ENCODE measurements at regions not wholly inside any gene's neighbourhood (a gene's known extent, or its start where the extent isn't known, plus 50 kb on each side); places are given as distances from the start of the nearest gene placed in this dataset.

DNA sequence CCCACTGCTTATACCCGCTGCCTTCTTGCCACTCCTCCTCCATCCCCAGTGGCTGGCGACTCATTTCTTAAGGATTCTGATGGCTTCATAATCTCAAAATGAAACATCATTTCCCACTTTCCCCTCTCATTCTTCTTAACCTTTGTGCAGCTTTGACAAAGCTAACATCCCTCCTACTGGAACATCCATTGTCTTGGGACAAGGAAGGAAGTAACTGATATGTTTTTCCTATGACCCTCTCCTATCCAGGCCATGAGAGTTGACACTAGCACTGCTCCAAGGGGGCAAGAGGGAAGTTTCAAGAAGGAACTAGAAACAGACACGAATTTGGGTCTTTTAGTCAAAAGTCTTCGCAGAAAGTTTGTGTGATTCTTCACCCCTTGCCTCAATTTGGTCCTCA lies 71.7 kb upstream of the SNX2 start:
- intact Hi-C loops (cut with DNase I; ENCODE audit: low total_unique reads), result loop anchor here (5.0 to 10.0 kb wide), 2 partner anchors 144 to 912 kb away; partner anchors contain the start of gene SNX24
- H3K4me3 ChIP-seq (ENCODE audit: low read depth, poor library complexity, severe bottlenecking), result no peak overlapping the region
- DNase-seq (ENCODE audit: low spot score in 2 of 2), result no peak
- WGBS, 2 donors, result 83 to 88% methylated on average over 4 of the region's 4 CpGs
- no peak for TF ChIP-seq POLR2A (IDR thresholded peaks at IDR 0.05)
- no peak for TF ChIP-seq CTCF (IDR thresholded peaks at IDR 0.05)

- no peak for DNase-seq (ENCODE audit: low spot score in 2 of 2)
- 73 to 74% methylated on average over 4 of the region's 4 CpGs for WGBS, 2 donors
- intact Hi-C loops (cut with DNase I; ENCODE audit: low total_unique reads), result loop anchor here (5.0 to 10.0 kb wide), 2 partner anchors 143 to 910 kb away; partner anchors contain the start of gene SNX24
- no peak overlapping the region for H3K4me3 ChIP-seq (ENCODE audit: low read depth, poor library complexity, severe bottlenecking)
- no peak for TF ChIP-seq CTCF (IDR thresholded peaks at IDR 0.05)
- no peak for TF ChIP-seq POLR2A (IDR thresholded peaks at IDR 0.05)
These were observed 70.4 kb upstream of the SNX2 start for GRCh38 chr5:122704247-122705036.

- H3K4me3 ChIP-seq (ENCODE audit: low read depth, poor library complexity, severe bottlenecking), result no peak overlapping the region
- intact Hi-C loops (cut with DNase I; ENCODE audit: low total_unique reads), result loop anchor here (10.0 kb wide), 1 partner anchor 909 kb away; no protein-coding TSS in a partner anchor
- 72 to 79% methylated on average over 1 of the region's 1 CpG for WGBS, 2 donors
- TF ChIP-seq CTCF (IDR thresholded peaks at IDR 0.05) (no peak), POLR2A (IDR thresholded peaks at IDR 0.05) (no peak)
- DNase-seq (ENCODE audit: low spot score in 2 of 2), result no peak
These were observed 69.0 kb upstream of the SNX2 start for GRCh38 chr5:122705851-122706250.

DNA sequence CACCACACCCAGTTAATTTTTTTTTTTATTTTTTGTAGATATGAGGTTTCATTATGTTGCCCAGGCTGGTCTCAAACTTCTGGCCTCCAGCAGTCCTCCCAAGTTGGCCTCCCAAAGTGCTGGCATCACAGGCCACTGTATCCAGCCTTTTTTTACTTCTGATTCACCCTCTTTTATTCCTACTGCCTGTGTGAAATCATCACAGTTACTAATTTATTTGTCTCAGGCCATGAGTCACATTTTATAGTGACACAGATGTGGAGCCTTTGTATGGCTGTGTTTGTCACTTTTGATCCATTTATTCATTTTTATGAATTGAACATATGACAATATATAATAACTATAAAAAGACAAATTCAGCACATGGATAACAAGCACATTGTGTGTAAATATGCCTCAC lies 67.1 kb upstream of the SNX2 start:
- intact Hi-C loops (cut with DNase I; ENCODE audit: low total_unique reads), result loop anchor here (10.0 kb wide), 1 partner anchor 907 kb away; no protein-coding TSS in a partner anchor
- TF ChIP-seq POLR2A (IDR thresholded peaks at IDR 0.05) (no peak), CTCF (IDR thresholded peaks at IDR 0.05) (no peak)
- DNase-seq (ENCODE audit: low spot score in 2 of 2), result no peak
- H3K4me3 ChIP-seq (ENCODE audit: low read depth, poor library complexity, severe bottlenecking), result no peak overlapping the region

- TF ChIP-seq CTCF (IDR thresholded peaks at IDR 0.05) (no peak), POLR2A (IDR thresholded peaks at IDR 0.05) (no peak)
- no peak overlapping the region for H3K4me3 ChIP-seq (ENCODE audit: low read depth, poor library complexity, severe bottlenecking)
- no peak for DNase-seq (ENCODE audit: low spot score in 2 of 2)
- intact Hi-C loops (cut with DNase I; ENCODE audit: low total_unique reads), result no loop called here
- WGBS, 2 donors, result 69 to 76% methylated on average over 3 of the region's 3 CpGs
These were observed 61.8 kb upstream of the SNX2 start for GRCh38 chr5:122713041-122713440.
